ENCODE measurements at regions not wholly inside any gene's neighbourhood (a gene's known extent, or its start where the extent isn't known, plus 50 kb on each side); places are given as distances from the start of the nearest gene placed in this dataset.

- TF ChIP-seq CTCF (IDR thresholded peaks at IDR 0.05) (no peak), POLR2A (IDR thresholded peaks at IDR 0.05) (no peak)
Observed at GRCh38 chr2:120504936-120505705, 159.2 kb downstream of the INHBB start.
